ENCODE measurements at regions not wholly inside any gene's neighbourhood (a gene's known extent, or its start where the extent isn't known, plus 50 kb on each side); places are given as distances from the start of the nearest gene placed in this dataset.

- H3K27me3 ChIP-seq (ENCODE audit: control insufficient read depth, insufficient read depth, low read length) = no peaks in the 10 kb centered on the region
- no peak overlapping the region for H3K27ac ChIP-seq (ENCODE audit: low read depth, low read length)
- no peaks in the 10 kb centered on the region for H3K4me1 ChIP-seq (ENCODE audit: control insufficient read depth, insufficient read depth, low read length)
- no peaks in the 10 kb centered on the region for H3K36me3 ChIP-seq (ENCODE audit: control insufficient read depth, insufficient read depth, low read length)
- no peaks in the 10 kb centered on the region for H3K9me3 ChIP-seq (ENCODE audit: control insufficient read depth, insufficient read depth, low read length)
- H3K4me3 ChIP-seq (ENCODE audit: low read depth, low read length) = no peak overlapping the region
- no peak overlapping the region for H3K9ac ChIP-seq (ENCODE audit: low read depth, low read length)
Observed at GRCh38 chr16:66315210-66315825, 51.2 kb upstream of the CDH5 start.

DNA sequence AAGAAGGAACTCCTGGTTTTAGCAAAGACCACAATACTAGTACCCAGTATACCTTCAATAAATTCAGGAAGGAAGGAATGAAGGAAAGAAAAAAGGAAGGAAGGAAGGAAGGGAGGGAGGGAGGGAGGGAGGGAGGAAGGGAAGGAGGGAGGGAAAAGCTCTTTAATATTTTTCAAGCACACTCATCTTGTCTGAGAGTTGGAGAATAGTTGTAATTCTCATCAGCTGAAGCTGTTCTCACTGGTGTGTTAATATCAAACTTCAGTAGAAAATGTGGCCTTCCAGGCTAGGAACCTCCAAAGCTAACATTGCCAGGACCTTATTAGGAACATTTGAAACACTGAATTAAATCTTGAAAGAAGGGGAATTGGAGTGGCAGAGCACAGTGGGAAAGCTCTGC lies 55.2 kb upstream of the CDH5 start:
- Histone ChIP-seq H3K27ac (ENCODE audit: low read depth, low read length) (no peak overlapping the region), H3K4me3 (ENCODE audit: low read depth, low read length) (no peak overlapping the region), H3K4me1 (ENCODE audit: control insufficient read depth, insufficient read depth, low read length) (no peaks in the 10 kb centered on the region), H3K9me3 (ENCODE audit: control insufficient read depth, insufficient read depth, low read length) (no peaks in the 10 kb centered on the region), H3K27me3 (ENCODE audit: control insufficient read depth, insufficient read depth, low read length) (no peaks in the 10 kb centered on the region), H3K9ac (ENCODE audit: low read depth, low read length) (no peak overlapping the region), H3K36me3 (ENCODE audit: control insufficient read depth, insufficient read depth, low read length) (no peaks in the 10 kb centered on the region)

DNA sequence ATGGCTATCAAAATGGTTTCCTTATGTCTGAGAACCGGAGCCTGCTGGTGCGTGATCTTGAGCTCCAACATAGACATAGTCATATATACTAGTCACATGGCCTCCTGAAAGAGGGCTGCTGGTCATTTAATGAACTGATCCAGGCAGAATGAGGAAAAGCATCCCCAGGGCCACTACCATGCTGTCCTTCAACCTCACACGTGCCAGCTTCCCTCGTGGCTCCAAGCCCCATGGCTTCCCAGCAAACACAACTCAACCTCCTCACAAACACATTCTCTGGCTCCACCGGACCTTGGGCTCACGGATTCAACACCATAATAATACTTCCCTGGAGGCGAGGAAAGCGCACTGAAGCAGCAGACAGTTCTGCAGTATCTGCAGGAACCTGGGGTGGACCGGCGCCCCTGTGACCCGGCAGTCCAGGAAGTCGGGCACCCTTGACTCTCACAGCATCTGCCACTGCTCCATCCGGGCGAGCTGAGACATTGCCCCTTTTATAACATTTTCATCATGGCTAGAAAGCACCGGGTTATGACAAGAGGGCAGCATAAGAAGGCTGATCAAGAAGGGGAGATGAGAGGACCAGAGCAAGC lies 57.2 kb upstream of the CDH5 start:
- Histone ChIP-seq H3K9me3 (ENCODE audit: control insufficient read depth, insufficient read depth, low read length) (no peaks in the 10 kb centered on the region), H3K4me1 (ENCODE audit: control insufficient read depth, insufficient read depth, low read length) (no peaks in the 10 kb centered on the region), H3K9ac (ENCODE audit: low read depth, low read length) (no peak overlapping the region), H3K36me3 (ENCODE audit: control insufficient read depth, insufficient read depth, low read length) (no peaks in the 10 kb centered on the region), H3K27ac (ENCODE audit: low read depth, low read length) (no peak overlapping the region), H3K4me3 (ENCODE audit: low read depth, low read length) (no peak overlapping the region), H3K27me3 (ENCODE audit: control insufficient read depth, insufficient read depth, low read length) (no peaks in the 10 kb centered on the region)

- no peak overlapping the region for H3K9ac ChIP-seq (ENCODE audit: low read depth, low read length)
- H3K4me3 ChIP-seq (ENCODE audit: low read depth, low read length) = no peak overlapping the region
- no peaks in the 10 kb centered on the region for H3K27me3 ChIP-seq (ENCODE audit: control insufficient read depth, insufficient read depth, low read length)
- no peak overlapping the region for H3K27ac ChIP-seq (ENCODE audit: low read depth, low read length)
- H3K36me3 ChIP-seq (ENCODE audit: control insufficient read depth, insufficient read depth, low read length) = no peaks in the 10 kb centered on the region
- H3K4me1 ChIP-seq (ENCODE audit: control insufficient read depth, insufficient read depth, low read length) = no peaks in the 10 kb centered on the region
- H3K9me3 ChIP-seq (ENCODE audit: control insufficient read depth, insufficient read depth, low read length) = no peaks in the 10 kb centered on the region
Observed at GRCh38 chr16:66308096-66308495, 58.4 kb upstream of the CDH5 start.

- Histone ChIP-seq H3K27me3 (ENCODE audit: control insufficient read depth, insufficient read depth, low read length) (no peaks in the 10 kb centered on the region), H3K27ac (ENCODE audit: low read depth, low read length) (no peak overlapping the region), H3K9ac (ENCODE audit: low read depth, low read length) (no peak overlapping the region), H3K4me1 (ENCODE audit: control insufficient read depth, insufficient read depth, low read length) (no peaks in the 10 kb centered on the region), H3K9me3 (ENCODE audit: control insufficient read depth, insufficient read depth, low read length) (no peaks in the 10 kb centered on the region), H3K36me3 (ENCODE audit: control insufficient read depth, insufficient read depth, low read length) (no peaks in the 10 kb centered on the region), H3K4me3 (ENCODE audit: low read depth, low read length) (no peak overlapping the region)
Observed at GRCh38 chr16:66306366-66307150, 59.9 kb upstream of the CDH5 start.

DNA sequence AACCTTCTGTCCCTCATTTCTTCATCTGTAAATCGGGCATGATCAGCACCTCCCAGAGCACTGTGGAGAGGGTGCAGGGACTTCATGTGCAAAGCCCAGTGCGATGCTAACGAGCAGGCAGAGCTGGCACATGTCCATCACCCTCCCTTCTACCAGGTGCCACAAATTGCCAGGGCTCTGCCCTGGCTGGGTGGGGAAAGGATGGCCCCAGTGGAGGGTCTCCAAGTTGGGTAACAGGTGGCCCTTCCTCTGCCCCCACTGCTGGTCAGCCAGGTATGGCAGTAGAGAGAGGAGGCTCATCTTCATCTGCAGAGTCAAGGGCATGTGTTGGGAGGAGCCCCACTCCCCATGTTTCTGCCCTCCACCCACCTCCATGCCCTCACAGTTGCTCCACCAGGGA lies 61.5 kb upstream of the CDH5 start:
- Histone ChIP-seq H3K27ac (ENCODE audit: low read depth, low read length) (no peak overlapping the region), H3K36me3 (ENCODE audit: control insufficient read depth, insufficient read depth, low read length) (no peaks in the 10 kb centered on the region), H3K9me3 (ENCODE audit: control insufficient read depth, insufficient read depth, low read length) (no peaks in the 10 kb centered on the region), H3K4me1 (ENCODE audit: control insufficient read depth, insufficient read depth, low read length) (no peaks in the 10 kb centered on the region), H3K27me3 (ENCODE audit: control insufficient read depth, insufficient read depth, low read length) (no peaks in the 10 kb centered on the region), H3K4me3 (ENCODE audit: low read depth, low read length) (no peak overlapping the region), H3K9ac (ENCODE audit: low read depth, low read length) (no peak overlapping the region)

- Histone ChIP-seq H3K4me1 (ENCODE audit: control insufficient read depth, insufficient read depth, low read length) (no peaks in the 10 kb centered on the region), H3K27ac (ENCODE audit: low read depth, low read length) (no peak overlapping the region), H3K36me3 (ENCODE audit: control insufficient read depth, insufficient read depth, low read length) (no peaks in the 10 kb centered on the region), H3K9me3 (ENCODE audit: control insufficient read depth, insufficient read depth, low read length) (no peaks in the 10 kb centered on the region), H3K4me3 (ENCODE audit: low read depth, low read length) (no peak overlapping the region), H3K27me3 (ENCODE audit: control insufficient read depth, insufficient read depth, low read length) (no peaks in the 10 kb centered on the region), H3K9ac (ENCODE audit: low read depth, low read length) (no peak overlapping the region)
Observed at GRCh38 chr16:66304151-66304550, 62.3 kb upstream of the CDH5 start.

- H3K9me3 ChIP-seq (ENCODE audit: control insufficient read depth, insufficient read depth, low read length) = no peaks in the 10 kb centered on the region
- H3K4me1 ChIP-seq (ENCODE audit: control insufficient read depth, insufficient read depth, low read length) = no peaks in the 10 kb centered on the region
- H3K27ac ChIP-seq (ENCODE audit: low read depth, low read length) = no peak overlapping the region
- no peaks in the 10 kb centered on the region for H3K27me3 ChIP-seq (ENCODE audit: control insufficient read depth, insufficient read depth, low read length)
- H3K36me3 ChIP-seq (ENCODE audit: control insufficient read depth, insufficient read depth, low read length) = no peaks in the 10 kb centered on the region
- H3K4me3 ChIP-seq (ENCODE audit: low read depth, low read length) = no peak overlapping the region
- H3K9ac ChIP-seq (ENCODE audit: low read depth, low read length) = no peak overlapping the region
Observed at GRCh38 chr16:66300501-66300900, 66.0 kb upstream of the CDH5 start.

DNA sequence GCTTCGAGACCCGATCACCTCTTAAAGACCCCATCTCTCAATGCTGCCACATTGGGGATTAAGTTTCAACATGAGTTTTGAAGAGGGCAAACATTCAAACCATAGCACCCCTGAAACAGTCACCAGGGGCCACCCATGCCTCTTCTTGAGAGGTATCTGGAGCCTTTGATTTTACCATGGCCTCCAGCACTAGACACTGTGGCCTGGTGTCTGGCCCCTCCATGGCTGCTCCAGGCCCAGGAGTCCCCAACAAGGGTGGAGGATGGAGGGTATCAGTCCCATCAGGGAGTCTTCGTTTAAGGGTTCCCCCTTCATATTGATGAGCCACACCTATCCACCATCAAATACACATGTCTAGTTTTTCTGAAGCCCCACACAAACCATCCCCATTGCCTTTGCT lies 66.5 kb upstream of the CDH5 start:
- H3K4me1 ChIP-seq (ENCODE audit: control insufficient read depth, insufficient read depth, low read length) = no peaks in the 10 kb centered on the region
- no peaks in the 10 kb centered on the region for H3K36me3 ChIP-seq (ENCODE audit: control insufficient read depth, insufficient read depth, low read length)
- no peaks in the 10 kb centered on the region for H3K9me3 ChIP-seq (ENCODE audit: control insufficient read depth, insufficient read depth, low read length)
- no peak overlapping the region for H3K27ac ChIP-seq (ENCODE audit: low read depth, low read length)
- no peak overlapping the region for H3K4me3 ChIP-seq (ENCODE audit: low read depth, low read length)
- H3K27me3 ChIP-seq (ENCODE audit: control insufficient read depth, insufficient read depth, low read length) = no peaks in the 10 kb centered on the region
- H3K9ac ChIP-seq (ENCODE audit: low read depth, low read length) = no peak overlapping the region

DNA sequence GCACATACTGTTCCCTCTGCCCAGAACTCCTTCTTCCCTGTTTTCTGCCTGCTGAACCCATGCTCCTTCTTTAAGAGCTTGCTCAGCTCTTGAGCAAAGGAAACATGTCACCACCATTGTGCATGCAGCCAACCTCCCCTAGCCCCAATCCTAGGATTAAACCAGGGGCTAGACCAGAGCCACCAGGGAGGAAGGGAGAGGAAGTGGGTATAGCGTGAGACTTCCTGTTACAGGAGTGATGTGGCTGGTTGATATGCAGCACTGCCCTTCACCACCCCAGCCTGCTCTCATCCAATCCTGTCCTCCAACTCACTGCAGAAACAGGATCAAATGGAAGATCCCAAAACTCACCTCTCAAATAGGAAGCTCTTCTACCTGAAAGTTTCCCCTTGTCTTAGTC lies 67.1 kb upstream of the CDH5 start:
- Histone ChIP-seq H3K4me1 (ENCODE audit: control insufficient read depth, insufficient read depth, low read length) (no peaks in the 10 kb centered on the region), H3K36me3 (ENCODE audit: control insufficient read depth, insufficient read depth, low read length) (no peaks in the 10 kb centered on the region), H3K4me3 (ENCODE audit: low read depth, low read length) (no peak overlapping the region), H3K9ac (ENCODE audit: low read depth, low read length) (no peak overlapping the region), H3K9me3 (ENCODE audit: control insufficient read depth, insufficient read depth, low read length) (no peaks in the 10 kb centered on the region), H3K27me3 (ENCODE audit: control insufficient read depth, insufficient read depth, low read length) (no peaks in the 10 kb centered on the region), H3K27ac (ENCODE audit: low read depth, low read length) (no peak overlapping the region)

GRCh38 chr16:66298571-66299120 lies 67.8 kb upstream of the CDH5 start:
- Histone ChIP-seq H3K4me1 (ENCODE audit: control insufficient read depth, insufficient read depth, low read length) (no peaks in the 10 kb centered on the region), H3K4me3 (ENCODE audit: low read depth, low read length) (no peak overlapping the region), H3K9me3 (ENCODE audit: control insufficient read depth, insufficient read depth, low read length) (no peaks in the 10 kb centered on the region), H3K9ac (ENCODE audit: low read depth, low read length) (no peak overlapping the region), H3K27ac (ENCODE audit: low read depth, low read length) (no peak overlapping the region), H3K27me3 (ENCODE audit: control insufficient read depth, insufficient read depth, low read length) (no peaks in the 10 kb centered on the region), H3K36me3 (ENCODE audit: control insufficient read depth, insufficient read depth, low read length) (no peaks in the 10 kb centered on the region)

Measured in HUES48 (cell line).